HL-60 (cell line): ENCODE measurements at regions not wholly inside any gene's neighbourhood (a gene's known extent, or its start where the extent isn't known, plus 50 kb on each side); places are given as distances from the start of the nearest gene placed in this dataset.

Experiments
- DNase-seq, 2 experiments: peaks; one replicate each; pipeline ENCODE4 v3.0.0-alpha.2; 2010 to 2020; ENCODE audit warnings: low read depth in 1 of 2, low spot score in 1 of 2
- H3K27ac ChIP-seq: fragments of 250-450 bp; sonication (Bioruptor Pico); replicated peaks from 2 replicates; pipeline ENCODE4 v1.5.1; 2020; ENCODE audit warnings: mild to moderate bottlenecking, moderate library complexity
- H3K27me3 ChIP-seq: fragments of 250-450 bp; sonication (Bioruptor Pico); 2 replicates; pipeline ENCODE4 v1.5.1; 2021; ENCODE audit warnings: mild to moderate bottlenecking, moderate library complexity; ENCODE audit not compliant: insufficient read depth, poor library complexity, severe bottlenecking
- H3K4me3 ChIP-seq: replicated peaks from 2 replicates; pipeline ENCODE4 v1.5.1; 2011; ENCODE audit warnings: mild to moderate bottlenecking, control low read depth, low read length; ENCODE audit not compliant: insufficient read depth
- CTCF ChIP-seq: IDR thresholded peaks from one replicate; pipeline ENCODE4 v1.5.1; 2011; ENCODE audit warnings: low read length, control low read depth, inconsistent platforms; ENCODE audit not compliant: insufficient read depth
- GABPA ChIP-seq: IDR thresholded peaks from 2 replicates; pipeline ENCODE4 v1.6.1; 2012; ENCODE audit warnings: low read depth
- POLR2AphosphoS5 ChIP-seq: IDR thresholded peaks from 2 replicates; pipeline ENCODE4 v1.6.1; 2012; ENCODE audit warnings: low read depth
- REST ChIP-seq: IDR thresholded peaks from 2 replicates; pipeline ENCODE4 v1.6.1; 2012; ENCODE audit warnings: low read depth; ENCODE audit not compliant: insufficient replicate concordance
- SPI1 ChIP-seq: IDR thresholded peaks from 2 replicates; pipeline ENCODE4 v1.6.1; 2012; ENCODE audit warnings: low read depth, mild to moderate bottlenecking, borderline replicate concordance

- TF ChIP-seq POLR2AphosphoS5 (no peak), SPI1 (no peak), REST (no peak), GABPA (no peak), CTCF (no peak)
- Histone ChIP-seq H3K27me3 (no peaks in the 10 kb centered on the region), H3K27ac (no peak overlapping the region), H3K4me3 (no peak overlapping the region)
- no peak for DNase-seq
Measured at GRCh38 chr13:103315711-103316110, 249.5 kb upstream of the SLC10A2 start.

- no peak for DNase-seq
- Histone ChIP-seq H3K4me3 (no peak overlapping the region), H3K27ac (no peak overlapping the region), H3K27me3 (no peaks in the 10 kb centered on the region)
- no peak for TF ChIP-seq SPI1
- TF ChIP-seq REST = no peak
- TF ChIP-seq POLR2AphosphoS5 = no peak
- TF ChIP-seq CTCF = no peak
- TF ChIP-seq GABPA = no peak
Measured at GRCh38 chr13:103312467-103312866, 246.2 kb upstream of the SLC10A2 start.

GRCh38 chr13:103308667-103309066 is 242.4 kb upstream of the SLC10A2 start:
- TF ChIP-seq POLR2AphosphoS5 (no peak), SPI1 (no peak), GABPA (no peak), CTCF (no peak), REST (no peak)
- Histone ChIP-seq H3K4me3 (no peak overlapping the region), H3K27me3 (no peaks in the 10 kb centered on the region), H3K27ac (no peak overlapping the region)
- DNase-seq = no peak
